ENCODE measurements at regions not wholly inside any gene's neighbourhood (a gene's known extent, or its start where the extent isn't known, plus 50 kb on each side); places are given as distances from the start of the nearest gene placed in this dataset.

GRCh38 chr13:103973740-103974139 is 907.5 kb upstream of the SLC10A2 start:
- no peak for DNase-seq (ENCODE audit: low read depth)

- no peak for DNase-seq (ENCODE audit: low read depth)
Measured at GRCh38 chr13:103969520-103970050, 903.4 kb upstream of the SLC10A2 start.

- no peak for DNase-seq (ENCODE audit: low read depth)
Measured at GRCh38 chr13:103965506-103966243, 899.5 kb upstream of the SLC10A2 start.

GRCh38 chr13:103961784-103962183 is 895.6 kb upstream of the SLC10A2 start:
- no peak for DNase-seq (ENCODE audit: low read depth)

GRCh38 chr13:103961129-103961528 is 894.9 kb upstream of the SLC10A2 start:
- DNase-seq (ENCODE audit: low read depth): no peak

GRCh38 chr13:103960001-103960400 is 893.8 kb upstream of the SLC10A2 start:
- DNase-seq (ENCODE audit: low read depth): no peak

- DNase-seq (ENCODE audit: low read depth): no peak
Measured at GRCh38 chr13:103958691-103959090, 892.5 kb upstream of the SLC10A2 start.

GRCh38 chr13:103957939-103958338 is 891.7 kb upstream of the SLC10A2 start:
- no peak for DNase-seq (ENCODE audit: low read depth)

GRCh38 chr13:103953859-103954258 is 887.6 kb upstream of the SLC10A2 start:
- DNase-seq (ENCODE audit: low read depth): no peak

GRCh38 chr13:103952183-103952582 is 886.0 kb upstream of the SLC10A2 start:
- no peak for DNase-seq (ENCODE audit: low read depth)

GRCh38 chr13:103948426-103948825 is 882.2 kb upstream of the SLC10A2 start:
- DNase-seq (ENCODE audit: low read depth): no peak

- DNase-seq (ENCODE audit: low read depth): no peak
Measured at GRCh38 chr13:103945836-103946235, 879.6 kb upstream of the SLC10A2 start.

- DNase-seq (ENCODE audit: low read depth): no peak
Measured at GRCh38 chr13:103941506-103942140, 875.4 kb upstream of the SLC10A2 start.

GRCh38 chr13:103935117-103935516 is 868.9 kb upstream of the SLC10A2 start:
- no peak for DNase-seq (ENCODE audit: low read depth)

- DNase-seq (ENCODE audit: low read depth): no peak
Measured at GRCh38 chr13:103931885-103932284, 865.7 kb upstream of the SLC10A2 start.

- no peak for DNase-seq (ENCODE audit: low read depth)
Measured at GRCh38 chr13:103931331-103931845, 865.2 kb upstream of the SLC10A2 start.

- no peak for DNase-seq (ENCODE audit: low read depth)
Measured at GRCh38 chr13:103926118-103926517, 859.9 kb upstream of the SLC10A2 start.

GRCh38 chr13:103908911-103909310 is 842.7 kb upstream of the SLC10A2 start:
- DNase-seq (ENCODE audit: low read depth): no peak

GRCh38 chr13:103908274-103908673 is 842.1 kb upstream of the SLC10A2 start:
- no peak for DNase-seq (ENCODE audit: low read depth)

- DNase-seq (ENCODE audit: low read depth): no peak
Measured at GRCh38 chr13:103903790-103904189, 837.6 kb upstream of the SLC10A2 start.

GRCh38 chr13:103898481-103898880 is 832.3 kb upstream of the SLC10A2 start:
- DNase-seq (ENCODE audit: low read depth): no peak

- DNase-seq (ENCODE audit: low read depth): no peak
Measured at GRCh38 chr13:103895835-103896531, 829.8 kb upstream of the SLC10A2 start.

GRCh38 chr13:103894626-103895025 is 828.4 kb upstream of the SLC10A2 start:
- DNase-seq (ENCODE audit: low read depth): no peak

Measured in GM04503 (cell line).